Occipital lobe (tissue), 1 donor: ENCODE measurements at regions not wholly inside any gene's neighbourhood (a gene's known extent, or its start where the extent isn't known, plus 50 kb on each side); places are given as distances from the start of the nearest gene placed in this dataset.
"Not testable (repeated sequence)": the region's sequence is repeated elsewhere in the genome, so short reads cannot be mapped to it uniquely, and the experiment has no call there.

ENCODE experiments used
- DNase-seq: peaks from one replicate; lab custom pipeline; 2025; lab: John Stamatoyannopoulos, UW

DNA sequence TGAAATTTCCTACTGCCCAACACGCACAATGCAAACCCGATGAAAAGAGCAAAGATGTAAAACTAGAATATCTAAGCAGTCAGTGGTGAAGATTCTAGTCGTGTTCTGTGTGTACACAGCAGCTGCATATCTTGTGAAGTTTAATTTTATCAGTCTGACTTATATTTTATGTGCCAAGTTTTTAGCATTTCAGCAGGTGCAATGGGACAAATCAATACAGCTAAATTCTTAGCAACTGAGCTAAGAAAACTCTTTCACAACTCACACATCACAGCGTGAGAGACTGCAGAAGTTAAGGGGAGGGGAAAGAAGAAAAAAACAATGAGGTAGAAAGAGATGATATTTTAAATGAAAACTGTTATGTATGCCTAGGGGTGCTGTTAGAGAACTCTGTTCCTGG, 164.9 kb upstream of the NEBL start:
- DNase-seq, result no peak

DNA sequence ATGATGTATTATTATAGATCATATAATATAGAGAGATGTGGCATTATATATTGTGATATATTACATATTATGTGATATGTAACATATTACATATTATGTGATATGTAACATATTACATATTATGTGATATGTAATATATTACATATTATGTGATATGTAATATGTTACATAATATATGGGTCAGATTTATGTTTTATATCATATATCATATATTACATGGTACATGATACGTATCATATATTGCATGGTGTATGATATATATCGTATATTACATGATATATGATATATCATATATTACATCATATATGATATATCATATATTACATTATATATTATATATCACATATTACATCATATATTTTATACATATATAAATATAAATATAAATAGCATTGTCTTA, 164.1 kb upstream of the NEBL start:
- DNase-seq, result no peak

DNA sequence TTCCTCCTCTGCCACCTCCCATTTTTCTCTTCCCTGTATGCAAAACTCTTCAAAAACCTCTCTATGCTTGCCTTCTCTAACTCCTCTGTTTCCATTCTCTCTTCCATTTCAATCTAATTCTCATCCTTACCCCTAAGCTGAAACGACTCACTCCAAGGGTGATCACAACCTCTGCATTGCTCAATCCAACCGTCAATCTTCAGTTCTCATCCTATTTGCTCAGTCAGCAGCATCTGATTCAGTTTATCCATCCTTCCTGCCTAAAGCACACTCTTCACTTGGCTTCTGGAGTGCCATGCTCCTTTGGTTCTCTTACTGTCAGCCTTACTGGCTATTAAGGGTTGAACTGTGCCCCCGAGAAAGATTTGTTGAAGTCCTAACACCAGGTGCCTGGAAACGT, 163.5 kb upstream of the NEBL start:
- DNase-seq, result no peak

DNA sequence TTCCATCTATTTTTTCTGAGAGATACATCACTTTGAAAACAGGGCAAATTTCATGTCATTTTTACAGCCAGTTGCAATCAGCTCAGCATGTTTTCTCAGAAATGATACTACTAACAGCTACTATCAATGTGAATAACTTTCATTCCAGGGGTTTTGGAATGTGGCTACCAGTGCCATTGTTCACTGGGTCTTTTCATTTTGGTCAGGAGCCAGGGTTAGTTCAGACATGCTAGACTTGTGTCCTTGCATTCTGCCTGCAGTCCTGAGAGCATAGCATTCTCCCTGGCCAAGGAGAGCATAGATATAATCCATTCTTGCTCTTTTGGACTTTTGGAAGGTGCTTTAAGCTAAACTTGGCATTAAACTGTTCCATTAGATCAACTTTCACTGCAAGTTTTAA, 160.9 kb upstream of the NEBL start:
- DNase-seq, result no peak

DNA sequence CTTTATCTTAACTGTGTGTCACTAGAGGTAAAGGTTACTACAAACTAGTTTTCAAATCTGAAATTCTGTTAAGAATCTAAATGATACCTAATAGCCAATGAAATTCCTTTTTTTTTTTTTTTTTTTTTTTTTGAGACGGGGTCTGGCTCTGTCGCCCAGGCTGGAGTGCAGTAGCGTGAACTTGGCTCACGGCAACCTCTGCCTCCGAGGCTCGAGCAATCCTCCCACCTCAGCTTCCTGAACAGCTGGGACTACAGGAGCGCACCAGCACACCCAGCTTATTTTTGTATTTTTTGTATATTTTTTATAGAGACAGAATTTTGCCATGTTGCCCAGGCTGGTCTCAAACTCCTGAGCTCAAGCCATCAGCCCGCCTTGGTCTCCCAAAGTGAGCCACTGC, 160.3 kb upstream of the NEBL start:
- no peak for DNase-seq

DNA sequence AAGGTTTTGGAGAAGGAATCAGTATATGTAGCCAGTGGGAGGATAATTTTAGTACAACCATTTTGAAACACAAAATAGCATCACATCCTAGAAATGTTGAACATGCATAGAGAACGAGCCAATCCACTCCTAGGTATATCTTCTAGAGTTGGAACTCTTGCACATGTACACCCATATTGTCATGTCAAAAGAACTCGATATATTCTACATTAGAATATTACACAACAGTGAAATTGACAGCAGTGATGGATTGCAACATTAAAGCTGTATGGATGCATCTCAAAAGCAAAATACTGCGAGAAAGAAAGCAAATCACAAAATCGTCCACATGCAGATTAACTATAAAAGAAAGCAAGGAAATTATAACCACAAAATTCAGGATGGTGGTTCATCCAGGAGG, 159.3 kb upstream of the NEBL start:
- no peak for DNase-seq

DNA sequence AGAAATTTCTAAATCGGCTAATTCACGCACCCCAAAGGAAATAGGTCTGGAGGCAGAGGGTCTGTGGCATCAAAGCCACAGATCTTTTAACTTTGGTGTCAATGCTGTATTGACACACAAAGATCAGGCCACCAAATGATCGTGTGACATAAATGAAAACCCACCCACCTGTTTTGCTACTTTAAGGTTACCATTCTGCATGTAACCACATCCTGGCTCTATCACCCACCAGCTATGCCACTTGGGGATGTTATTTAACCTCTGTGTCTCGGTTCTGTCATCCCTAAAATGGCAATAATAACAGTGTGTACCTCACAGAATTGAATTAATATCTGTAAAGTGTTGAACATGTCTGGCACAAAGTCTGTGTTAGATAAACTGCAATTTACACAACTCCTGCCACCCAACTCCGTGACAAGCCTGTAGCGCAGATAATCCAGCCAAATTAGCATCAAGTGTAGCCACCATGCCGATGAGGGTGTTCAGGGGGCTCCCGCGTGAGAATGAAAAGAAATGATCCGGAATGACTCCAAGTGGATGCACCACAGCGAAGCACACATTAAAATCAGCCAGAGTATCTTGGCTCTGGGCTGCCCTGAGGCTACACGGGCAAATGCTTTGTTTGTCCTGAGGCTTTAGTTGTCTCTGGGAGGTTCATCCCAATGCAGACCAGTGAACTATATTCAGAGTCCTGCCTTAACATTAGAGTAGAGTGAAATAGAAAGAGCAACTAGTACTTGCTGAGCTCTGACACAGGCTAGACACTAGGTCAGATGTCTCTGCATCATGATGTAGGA, 158.4 kb upstream of the NEBL start:
- DNase-seq, result no peak

DNA sequence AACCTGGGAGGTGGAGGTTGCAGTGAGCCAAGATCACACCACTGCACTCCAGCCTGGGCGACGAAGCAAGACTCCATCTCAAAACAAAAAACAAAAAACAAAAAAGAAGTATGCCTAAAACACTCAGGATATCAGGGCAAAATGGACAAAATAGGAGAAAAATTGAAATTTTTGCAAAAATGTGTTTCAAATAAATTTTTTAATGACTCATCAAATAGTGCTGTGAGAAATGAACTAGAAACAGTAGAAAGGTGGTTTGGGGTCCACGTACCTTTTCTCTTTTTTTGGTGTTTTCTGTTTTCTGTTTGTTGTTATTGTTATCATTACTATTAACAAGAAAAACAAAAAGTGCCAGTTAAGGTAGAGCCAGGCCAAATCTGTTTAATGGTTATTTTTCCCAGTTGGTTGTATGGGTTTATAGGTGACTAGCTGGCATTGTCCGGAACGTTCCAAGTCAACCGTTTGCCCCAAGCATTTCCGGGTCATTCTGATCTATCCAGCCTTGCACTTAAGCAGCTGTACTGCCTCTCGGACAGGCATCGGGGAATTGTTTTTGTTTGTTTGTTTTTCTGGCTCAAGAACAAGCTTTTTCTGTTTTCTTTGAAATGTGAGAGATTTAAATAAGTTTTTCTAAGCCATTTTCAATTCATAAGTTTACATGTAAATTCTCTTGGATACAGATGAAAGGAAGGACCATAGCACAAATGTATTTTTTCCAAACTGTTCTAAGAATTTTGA, 157.0 kb upstream of the NEBL start:
- no peak for DNase-seq

DNA sequence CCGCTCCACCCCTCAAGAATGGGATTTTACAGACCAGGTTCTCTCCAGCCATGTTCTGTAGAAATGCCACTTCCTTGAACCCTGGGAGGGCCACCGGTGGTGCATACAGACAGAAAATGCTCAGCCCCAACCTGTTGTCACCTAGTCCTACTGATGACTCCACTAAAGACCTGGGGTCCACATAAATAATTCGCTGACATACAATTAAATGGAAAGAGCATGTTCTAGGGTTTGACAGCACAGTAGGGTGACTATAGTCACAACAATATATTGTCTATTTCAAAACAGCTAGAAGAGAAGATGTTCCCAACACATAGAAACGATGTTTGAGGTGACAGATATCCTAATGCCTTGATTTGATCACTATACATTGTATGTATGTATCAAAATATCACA, 155.6 kb upstream of the NEBL start:
- no peak for DNase-seq

DNA sequence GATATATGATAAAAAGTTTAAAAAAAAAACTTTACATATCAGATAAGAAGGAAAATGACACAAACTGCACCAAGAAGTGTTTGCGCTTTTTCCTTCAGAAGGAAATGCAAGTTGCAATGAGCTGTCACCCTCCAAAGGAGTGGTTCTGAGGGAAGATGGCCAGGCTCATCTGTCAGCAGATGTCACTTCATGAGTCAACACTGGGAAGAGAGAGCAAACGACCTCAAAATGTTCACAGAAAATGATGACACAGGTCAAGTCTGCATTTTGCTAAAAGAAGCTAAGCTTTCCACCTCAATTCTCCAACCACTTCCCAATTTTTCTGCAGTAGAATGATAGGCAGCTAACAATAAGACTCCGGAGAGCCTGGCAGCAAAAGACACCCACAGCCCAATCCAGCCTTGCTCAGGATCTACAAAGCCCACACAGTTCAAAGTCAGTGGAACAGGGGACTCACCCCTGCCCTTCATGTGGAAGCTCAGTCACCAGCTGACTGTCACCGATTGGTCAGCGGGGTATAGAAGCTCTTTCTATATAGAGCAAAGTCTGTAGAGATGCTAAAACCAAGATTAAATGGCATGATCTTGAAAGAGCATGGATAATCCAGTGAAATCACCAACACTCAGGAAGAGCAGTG, 155.1 kb upstream of the NEBL start:
- DNase-seq, result no peak

DNA sequence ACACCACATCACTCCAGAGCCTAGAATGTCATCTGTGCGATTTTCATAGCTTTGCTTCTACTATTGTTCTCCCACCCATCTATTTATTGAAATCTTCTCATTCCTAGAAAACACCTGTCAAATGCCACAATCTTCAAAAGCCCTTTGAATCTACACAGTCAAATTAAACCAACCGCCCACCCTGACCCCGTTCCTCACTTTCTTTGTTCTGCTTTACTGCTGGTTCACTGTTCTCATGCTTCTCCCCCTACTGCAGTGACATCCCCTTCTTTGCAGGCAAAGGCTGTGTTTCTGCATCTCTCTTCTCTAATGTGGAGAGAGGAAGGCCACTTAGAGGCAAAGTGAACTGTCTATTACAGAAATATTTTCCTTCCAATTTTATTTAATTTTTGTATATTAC, 152.4 kb upstream of the NEBL start:
- DNase-seq, result no peak

DNA sequence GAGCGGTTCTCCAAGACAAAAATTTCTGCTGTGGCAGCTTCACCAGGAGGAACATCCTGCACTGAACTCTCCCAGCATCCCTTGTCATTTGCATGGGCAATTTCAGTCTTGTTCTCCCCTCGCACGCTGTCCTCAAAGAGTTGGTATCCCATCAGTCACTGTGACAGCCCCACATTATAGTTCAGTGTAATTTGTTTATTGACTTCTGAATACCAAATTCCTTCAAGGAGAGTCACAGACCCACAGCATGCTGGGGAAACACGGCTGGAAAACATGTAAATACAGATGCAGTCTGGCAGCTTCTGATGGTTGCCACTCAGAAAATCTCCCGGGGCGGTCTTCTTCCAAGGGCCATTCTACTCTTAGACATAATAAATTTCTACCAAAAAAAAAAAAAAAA, 151.0 kb upstream of the NEBL start:
- no peak for DNase-seq

DNA sequence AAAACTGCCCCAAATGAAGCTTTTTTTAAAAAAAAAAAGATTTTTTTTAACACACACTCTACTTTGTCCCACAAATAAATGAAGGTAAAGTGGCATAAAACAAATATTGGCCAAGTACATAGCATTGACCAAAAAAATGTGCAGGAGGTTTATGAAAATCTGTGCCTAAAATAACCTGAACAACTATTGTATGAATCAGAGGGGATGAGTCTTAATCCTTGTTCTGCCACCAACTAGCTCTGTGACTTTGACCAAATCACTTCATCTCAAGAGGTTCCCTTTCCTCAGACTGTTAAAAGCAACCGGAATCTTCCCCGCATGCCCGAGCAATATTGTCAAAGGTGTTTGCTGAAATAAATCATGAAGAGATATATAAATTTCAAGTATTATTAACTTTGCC, 150.4 kb upstream of the NEBL start:
- no peak for DNase-seq

DNA sequence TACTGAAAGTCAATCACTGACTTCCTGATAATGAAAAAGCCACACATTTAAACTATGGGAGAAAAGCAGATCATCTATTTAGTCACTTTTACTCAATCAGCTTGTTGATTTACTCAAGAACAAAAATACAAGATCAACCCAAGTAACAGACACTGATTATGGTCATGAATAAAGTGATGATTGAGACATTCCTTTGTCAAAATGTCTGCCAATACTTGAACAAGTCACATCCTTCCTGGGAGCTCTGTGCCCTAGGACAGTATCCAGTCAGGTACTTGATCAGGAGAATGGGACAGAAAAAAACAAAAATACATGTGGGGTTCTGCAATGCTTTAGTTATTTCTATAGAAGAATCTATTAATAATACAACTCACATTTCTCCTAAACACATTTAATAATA, 150.0 kb upstream of the NEBL start:
- DNase-seq, result no peak

DNA sequence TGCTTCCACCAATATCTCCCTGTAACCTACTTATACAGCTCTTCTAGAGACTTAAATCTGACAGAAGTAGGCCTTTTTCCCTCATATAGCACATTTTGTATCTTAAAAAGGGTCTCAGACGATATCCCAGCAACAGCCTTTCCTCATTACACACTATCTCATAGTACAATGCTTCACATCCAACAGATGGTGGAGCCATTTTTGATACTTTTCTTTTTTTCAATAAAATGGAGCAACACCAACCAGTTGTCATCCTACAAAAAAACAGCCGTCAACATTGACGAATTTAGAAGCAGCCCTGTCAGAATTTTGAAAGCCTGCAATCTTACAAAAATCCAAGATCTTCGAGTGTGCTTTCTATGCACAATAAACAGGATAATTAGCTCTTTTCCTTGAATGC, 145.9 kb upstream of the NEBL start:
- DNase-seq, result no peak

DNA sequence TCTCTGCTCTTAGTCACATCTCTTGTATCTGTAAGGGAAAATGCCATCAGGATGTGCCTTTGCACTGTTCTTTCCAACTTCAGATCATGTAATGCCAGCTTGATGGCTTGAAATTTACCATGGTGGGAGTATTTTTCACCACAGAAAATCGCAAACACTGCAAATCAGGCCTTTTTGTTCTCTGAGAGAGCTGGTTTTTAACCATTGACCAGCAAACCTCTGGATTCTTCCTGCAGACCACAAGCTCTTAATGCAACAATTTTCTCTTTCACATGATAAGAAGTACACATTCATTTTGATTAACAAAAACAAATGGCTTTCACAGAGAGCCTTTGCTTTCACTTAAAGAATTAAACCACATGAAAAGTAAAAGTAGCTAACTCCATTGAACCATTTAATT, 145.4 kb upstream of the NEBL start:
- no peak for DNase-seq

DNA sequence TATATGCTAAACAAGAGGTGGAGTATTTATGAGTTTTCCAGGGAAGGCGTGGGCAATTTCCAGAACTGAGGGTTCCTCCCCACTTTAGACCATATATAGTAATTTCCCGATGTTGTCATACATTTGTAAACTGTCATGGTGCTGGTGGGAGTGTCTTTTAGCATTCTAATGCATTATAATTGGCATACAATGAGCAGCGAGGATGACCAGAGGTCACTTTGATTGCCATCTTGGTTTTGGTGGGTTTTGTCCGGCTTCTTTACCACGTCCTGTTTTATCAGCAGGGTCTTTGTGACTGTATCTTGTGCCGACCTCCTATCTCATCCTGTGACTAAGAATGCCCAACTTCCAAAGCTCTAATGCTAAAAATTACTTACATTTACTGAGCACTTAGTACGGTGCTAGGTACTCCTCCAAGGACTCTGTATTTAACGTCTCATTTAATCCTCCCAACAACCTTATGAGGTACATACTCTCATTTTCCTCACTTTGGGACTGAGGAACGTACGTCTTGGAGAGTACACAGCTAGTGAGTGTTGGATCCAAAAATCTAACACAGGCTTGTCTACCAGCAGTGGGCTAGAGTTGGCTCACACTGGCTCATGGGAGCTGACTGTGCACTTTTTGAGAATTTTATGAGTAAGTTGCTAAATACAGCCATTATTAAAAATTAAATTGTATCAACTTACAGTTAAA, 144.8 kb upstream of the NEBL start:
- DNase-seq, result no peak

DNA sequence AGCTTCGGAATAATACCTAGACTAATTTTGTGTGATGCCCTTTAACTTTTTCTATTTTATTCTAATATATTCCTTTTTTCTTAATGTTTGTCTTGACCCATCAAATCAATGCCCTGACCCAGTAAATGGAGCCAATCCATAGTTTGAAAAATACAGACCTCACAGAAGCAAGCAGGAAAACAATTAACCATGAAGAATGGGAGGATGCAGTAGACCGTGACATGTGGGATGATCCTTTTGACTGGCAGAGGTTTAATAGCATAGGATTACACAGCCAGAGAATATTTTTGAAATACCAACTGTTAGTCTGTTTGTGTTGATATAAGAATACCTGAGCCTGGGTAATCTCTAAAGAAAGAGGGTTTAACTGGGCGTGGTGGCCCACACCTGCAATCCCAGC, 142.6 kb upstream of the NEBL start:
- DNase-seq, result no peak

DNA sequence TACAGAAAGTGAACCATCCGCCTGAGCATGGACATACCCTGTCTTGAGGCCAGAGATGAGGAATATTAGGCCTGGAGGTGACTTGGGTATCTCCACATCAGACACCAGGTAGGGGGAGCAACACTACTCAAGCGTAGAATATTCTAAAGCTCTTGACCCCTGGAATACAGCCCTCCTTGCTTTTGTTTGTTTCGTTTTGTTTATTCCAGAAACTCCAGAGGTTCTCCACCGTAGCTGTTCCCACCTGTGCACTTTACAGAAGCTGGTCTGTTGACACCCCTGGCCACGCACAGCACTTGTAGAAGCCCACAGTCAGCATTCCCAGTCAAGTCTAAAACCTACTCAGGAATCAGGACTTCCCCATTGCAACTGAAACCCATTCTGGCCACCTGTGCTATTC, 139.6 kb upstream of the NEBL start:
- no peak for DNase-seq

DNA sequence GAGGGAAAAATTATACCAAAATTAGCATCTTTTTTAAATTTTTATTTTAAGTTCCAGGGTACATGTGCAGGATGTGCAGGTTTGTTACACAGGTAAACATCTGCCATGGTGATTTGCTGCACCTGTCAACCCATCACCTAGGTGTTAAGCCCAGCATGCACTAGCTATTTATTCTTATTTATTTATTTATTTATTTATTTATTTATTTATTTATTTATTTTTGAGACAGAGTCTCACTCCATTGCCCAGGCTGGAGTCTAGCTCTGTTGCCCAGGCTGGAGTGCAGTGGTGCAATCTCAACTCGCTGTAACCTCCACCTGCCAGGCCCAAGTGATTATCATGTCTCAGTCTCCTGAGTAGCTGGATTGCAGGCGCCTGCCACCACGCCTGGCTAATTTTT, 137.7 kb upstream of the NEBL start:
- DNase-seq, result not testable (repeated sequence)

DNA sequence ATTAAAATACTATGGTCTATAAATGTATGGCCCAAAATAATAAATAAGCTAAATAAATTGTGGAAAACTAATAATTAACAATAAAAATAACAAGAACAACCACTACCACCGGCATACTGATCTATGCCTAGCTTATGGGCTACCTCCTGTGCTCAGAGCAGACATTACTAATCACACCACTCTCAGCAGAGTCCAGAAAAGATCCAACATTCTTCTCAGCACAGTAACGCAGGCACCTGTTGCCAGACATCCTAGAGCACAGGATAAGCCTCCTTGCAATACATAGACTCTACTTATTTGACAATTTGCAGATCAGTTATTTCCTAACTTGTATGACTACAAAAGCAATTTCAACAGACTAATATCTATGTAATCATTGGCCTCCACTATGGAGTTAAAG, 137.1 kb upstream of the NEBL start:
- no peak for DNase-seq

DNA sequence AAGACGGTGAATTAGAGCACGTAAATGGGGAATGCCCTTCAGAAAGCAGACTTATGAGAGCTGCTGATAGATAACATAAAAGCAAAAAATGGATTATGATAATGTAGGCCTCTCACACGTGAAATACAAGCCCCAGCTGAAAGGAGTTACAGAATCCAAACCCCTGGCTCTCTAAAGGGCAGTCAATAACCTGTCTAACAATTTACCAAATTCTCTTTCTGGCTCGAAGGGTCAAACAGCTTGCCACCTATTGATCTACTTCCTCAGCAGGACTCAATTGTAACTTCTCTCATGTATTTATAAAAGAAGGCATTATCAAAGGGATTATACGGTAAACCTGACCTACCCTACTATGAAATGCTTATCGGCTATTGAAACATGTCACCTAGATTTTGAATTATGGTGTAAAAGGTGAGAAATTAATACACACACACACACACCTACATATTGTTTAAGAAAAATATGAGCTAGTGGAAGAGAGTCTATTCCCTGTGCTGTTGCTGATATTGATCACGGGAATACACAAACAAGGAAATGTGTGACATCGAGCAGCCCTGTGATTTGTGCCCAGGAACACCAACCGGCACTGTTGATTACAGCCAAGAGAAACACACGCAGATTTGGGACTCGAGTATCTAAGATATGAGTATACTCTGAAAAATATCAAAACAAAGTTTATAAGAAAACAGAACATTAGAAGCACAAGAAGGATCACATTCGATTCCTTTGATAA, 135.6 kb upstream of the NEBL start:
- DNase-seq, result no peak
